ENCODE measurements at regions not wholly inside any gene's neighbourhood (a gene's known extent, or its start where the extent isn't known, plus 50 kb on each side); places are given as distances from the start of the nearest gene placed in this dataset.

DNA sequence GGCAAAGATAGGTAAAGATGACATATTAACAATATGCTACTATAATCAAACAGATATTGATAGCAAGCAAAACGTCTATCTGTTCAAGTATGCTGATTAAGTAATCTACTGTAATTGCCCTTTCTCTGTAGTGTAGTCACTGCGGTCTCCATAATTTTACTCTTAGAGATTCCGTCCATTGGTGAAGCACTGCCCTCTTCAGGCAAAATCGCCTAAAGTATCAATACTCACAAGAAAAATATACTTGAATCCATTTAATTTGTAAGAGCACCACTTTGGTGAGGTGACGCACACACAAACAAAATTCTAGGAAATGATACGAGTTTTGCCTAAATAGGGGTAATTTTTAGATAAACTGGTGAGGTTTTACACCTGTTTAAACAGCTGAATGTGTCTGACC lies 434.6 kb upstream of the CHRM3 start:
- H3F3A ChIP-seq (ENCODE audit: insufficient read depth, low read length, poor library complexity, severe bottlenecking), result no peaks in the 10 kb centered on the region
- H3K79me2 ChIP-seq (replicated peaks; ENCODE audit: insufficient read depth, low read length), result no peaks in the 10 kb centered on the region
- H4K20me1 ChIP-seq (ENCODE audit: insufficient read depth), result no peaks in the 10 kb centered on the region
- peak; percentile 73 for TF ChIP-seq SMC3 (conservative IDR thresholded peaks at IDR 0.05; ENCODE audit: poor library complexity)
- TF ChIP-seq, protein P1, sequence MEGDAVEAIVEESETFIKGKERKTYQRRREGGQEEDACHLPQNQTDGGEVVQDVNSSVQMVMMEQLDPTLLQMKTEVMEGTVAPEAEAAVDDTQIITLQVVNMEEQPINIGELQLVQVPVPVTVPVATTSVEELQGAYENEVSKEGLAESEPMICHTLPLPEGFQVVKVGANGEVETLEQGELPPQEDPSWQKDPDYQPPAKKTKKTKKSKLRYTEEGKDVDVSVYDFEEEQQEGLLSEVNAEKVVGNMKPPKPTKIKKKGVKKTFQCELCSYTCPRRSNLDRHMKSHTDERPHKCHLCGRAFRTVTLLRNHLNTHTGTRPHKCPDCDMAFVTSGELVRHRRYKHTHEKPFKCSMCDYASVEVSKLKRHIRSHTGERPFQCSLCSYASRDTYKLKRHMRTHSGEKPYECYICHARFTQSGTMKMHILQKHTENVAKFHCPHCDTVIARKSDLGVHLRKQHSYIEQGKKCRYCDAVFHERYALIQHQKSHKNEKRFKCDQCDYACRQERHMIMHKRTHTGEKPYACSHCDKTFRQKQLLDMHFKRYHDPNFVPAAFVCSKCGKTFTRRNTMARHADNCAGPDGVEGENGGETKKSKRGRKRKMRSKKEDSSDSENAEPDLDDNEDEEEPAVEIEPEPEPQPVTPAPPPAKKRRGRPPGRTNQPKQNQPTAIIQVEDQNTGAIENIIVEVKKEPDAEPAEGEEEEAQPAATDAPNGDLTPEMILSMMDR (IDR thresholded peaks at IDR 0.05; ENCODE audit: poor library complexity, severe bottlenecking), result peak; percentile 70
- TF ChIP-seq RAD21 (conservative IDR thresholded peaks at IDR 0.05), result peak; percentile 74
- no peak for TF ChIP-seq POLR2AphosphoS5 (IDR thresholded peaks at IDR 0.05)
- H2AFZ ChIP-seq (ENCODE audit: low read depth, low read length), result no peak overlapping the region
- no peaks in the 10 kb centered on the region for H3K27me3 ChIP-seq (ENCODE audit: insufficient read depth, low read depth, low read length)
- H3K27ac ChIP-seq (ENCODE audit: low read length), result no peak overlapping the region
- no peaks in the 10 kb centered on the region for H3K9me2 ChIP-seq (ENCODE audit: insufficient read depth, low read length)
- no peak overlapping the region for H3K9ac ChIP-seq (ENCODE audit: low read length)
- H3K4me2 ChIP-seq (ENCODE audit: low read length), result no peak overlapping the region
- H3K4me3 ChIP-seq (ENCODE audit: low read length), result no peak overlapping the region
- H3K9me3 ChIP-seq (ENCODE audit: low read length), result no peaks in the 10 kb centered on the region
- H3K36me3 ChIP-seq (ENCODE audit: insufficient read depth, low read length), result no peaks in the 10 kb centered on the region

DNA sequence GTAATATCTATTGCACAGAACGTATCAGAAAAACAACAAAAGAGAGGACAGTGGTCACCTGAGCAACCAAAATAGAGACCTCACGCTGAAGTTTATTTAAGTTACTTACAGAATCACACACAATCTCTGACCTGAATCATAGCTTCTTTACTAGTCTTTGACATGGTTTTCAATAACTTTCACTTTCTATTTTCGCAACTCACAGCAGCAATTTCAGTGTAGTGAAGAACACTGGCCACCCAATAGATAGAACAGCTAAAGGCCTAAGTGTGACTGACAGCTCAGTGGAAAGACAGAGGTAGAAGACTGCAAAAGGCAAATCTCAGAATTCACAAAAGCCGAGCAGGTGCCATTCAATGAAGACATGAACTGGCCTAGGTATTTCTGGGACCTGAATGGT lies 435.6 kb upstream of the CHRM3 start:
- H3K4me2 ChIP-seq (ENCODE audit: low read length), result no peak overlapping the region
- H3K27ac ChIP-seq (ENCODE audit: low read length), result no peak overlapping the region
- H2AFZ ChIP-seq (ENCODE audit: low read depth, low read length), result no peak overlapping the region
- H3K27me3 ChIP-seq (ENCODE audit: insufficient read depth, low read depth, low read length), result no peaks in the 10 kb centered on the region
- TF ChIP-seq, protein P2, sequence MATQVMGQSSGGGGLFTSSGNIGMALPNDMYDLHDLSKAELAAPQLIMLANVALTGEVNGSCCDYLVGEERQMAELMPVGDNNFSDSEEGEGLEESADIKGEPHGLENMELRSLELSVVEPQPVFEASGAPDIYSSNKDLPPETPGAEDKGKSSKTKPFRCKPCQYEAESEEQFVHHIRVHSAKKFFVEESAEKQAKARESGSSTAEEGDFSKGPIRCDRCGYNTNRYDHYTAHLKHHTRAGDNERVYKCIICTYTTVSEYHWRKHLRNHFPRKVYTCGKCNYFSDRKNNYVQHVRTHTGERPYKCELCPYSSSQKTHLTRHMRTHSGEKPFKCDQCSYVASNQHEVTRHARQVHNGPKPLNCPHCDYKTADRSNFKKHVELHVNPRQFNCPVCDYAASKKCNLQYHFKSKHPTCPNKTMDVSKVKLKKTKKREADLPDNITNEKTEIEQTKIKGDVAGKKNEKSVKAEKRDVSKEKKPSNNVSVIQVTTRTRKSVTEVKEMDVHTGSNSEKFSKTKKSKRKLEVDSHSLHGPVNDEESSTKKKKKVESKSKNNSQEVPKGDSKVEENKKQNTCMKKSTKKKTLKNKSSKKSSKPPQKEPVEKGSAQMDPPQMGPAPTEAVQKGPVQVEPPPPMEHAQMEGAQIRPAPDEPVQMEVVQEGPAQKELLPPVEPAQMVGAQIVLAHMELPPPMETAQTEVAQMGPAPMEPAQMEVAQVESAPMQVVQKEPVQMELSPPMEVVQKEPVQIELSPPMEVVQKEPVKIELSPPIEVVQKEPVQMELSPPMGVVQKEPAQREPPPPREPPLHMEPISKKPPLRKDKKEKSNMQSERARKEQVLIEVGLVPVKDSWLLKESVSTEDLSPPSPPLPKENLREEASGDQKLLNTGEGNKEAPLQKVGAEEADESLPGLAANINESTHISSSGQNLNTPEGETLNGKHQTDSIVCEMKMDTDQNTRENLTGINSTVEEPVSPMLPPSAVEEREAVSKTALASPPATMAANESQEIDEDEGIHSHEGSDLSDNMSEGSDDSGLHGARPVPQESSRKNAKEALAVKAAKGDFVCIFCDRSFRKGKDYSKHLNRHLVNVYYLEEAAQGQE (IDR thresholded peaks at IDR 0.05; ENCODE audit: borderline replicate concordance), result no peak
- TF ChIP-seq TAF1 (IDR thresholded peaks at IDR 0.05; ENCODE audit: low read depth), result no peak
- no peak for TF ChIP-seq MXI1 (conservative IDR thresholded peaks at IDR 0.05; ENCODE audit: poor library complexity, severe bottlenecking)
- no peak for TF ChIP-seq EP300 (conservative IDR thresholded peaks at IDR 0.05; ENCODE audit: poor library complexity, severe bottlenecking)
- TF ChIP-seq RAD21 (conservative IDR thresholded peaks at IDR 0.05), result no peak
- no peak for TF ChIP-seq EZH2 (IDR thresholded peaks at IDR 0.05; ENCODE audit: borderline replicate concordance, insufficient read depth, low read length, poor library complexity, severe bottlenecking)
- TF ChIP-seq SMC3 (conservative IDR thresholded peaks at IDR 0.05; ENCODE audit: poor library complexity), result no peak
- TF ChIP-seq, protein P1 (IDR thresholded peaks at IDR 0.05; ENCODE audit: poor library complexity, severe bottlenecking), result no peak
- TF ChIP-seq POLR2AphosphoS5 (IDR thresholded peaks at IDR 0.05), result no peak
- no peak overlapping the region for H3K4me3 ChIP-seq (ENCODE audit: low read length)
- no peak overlapping the region for H3K9ac ChIP-seq (ENCODE audit: low read length)
- no peaks in the 10 kb centered on the region for H3F3A ChIP-seq (ENCODE audit: insufficient read depth, low read length, poor library complexity, severe bottlenecking)
- no peaks in the 10 kb centered on the region for H3K9me3 ChIP-seq (ENCODE audit: low read length)
- no peaks in the 10 kb centered on the region for H4K20me1 ChIP-seq (ENCODE audit: insufficient read depth)
- H3K9me2 ChIP-seq (ENCODE audit: insufficient read depth, low read length), result no peaks in the 10 kb centered on the region
- no peaks in the 10 kb centered on the region for H3K79me2 ChIP-seq (replicated peaks; ENCODE audit: insufficient read depth, low read length)
- no peaks in the 10 kb centered on the region for H3K36me3 ChIP-seq (ENCODE audit: insufficient read depth, low read length)

Data from neural cell (in vitro differentiated cells).